H9 (cell line): ENCODE measurements at regions not wholly inside any gene's neighbourhood (a gene's known extent, or its start where the extent isn't known, plus 50 kb on each side); places are given as distances from the start of the nearest gene placed in this dataset.

Source experiments
- DNase-seq: peaks from one replicate; pipeline ENCODE4 v3.0.0-alpha.2; 2017
- H2AFZ ChIP-seq: one replicate; pipeline ENCODE4 v1.6.1; 2013; ENCODE audit warnings: mild to moderate bottlenecking, low read length, control low read depth, moderate library complexity
- H2AK5ac ChIP-seq: 2 replicates; pipeline ENCODE4 v1.6.1; 2013; ENCODE audit warnings: low read length, control low read depth, mixed read lengths; ENCODE audit not compliant: insufficient read length
- H2BK120ac ChIP-seq: one replicate; pipeline ENCODE4 v1.6.1; 2013; ENCODE audit warnings: low read depth, mild to moderate bottlenecking, low read length, control low read depth, inconsistent platforms; ENCODE audit not compliant: poor library complexity, severe bottlenecking
- H2BK12ac ChIP-seq: 2 replicates; pipeline ENCODE4 v1.6.1; 2013; ENCODE audit warnings: low read length, control low read depth, mixed read lengths, low read depth; ENCODE audit not compliant: insufficient read length
- H2BK15ac ChIP-seq: 2 replicates; pipeline ENCODE4 v1.6.1; 2013; ENCODE audit warnings: low read depth, low read length, control low read depth
- H2BK20ac ChIP-seq: one replicate; pipeline ENCODE4 v1.6.1; 2013; ENCODE audit warnings: low read depth, mild to moderate bottlenecking, low read length, control low read depth, inconsistent platforms; ENCODE audit not compliant: poor library complexity, severe bottlenecking
- H2BK5ac ChIP-seq: 2 replicates; pipeline ENCODE4 v1.6.1; 2013; ENCODE audit warnings: low read length, control low read depth, mixed read lengths; ENCODE audit not compliant: insufficient read length
- H3K14ac ChIP-seq: 2 replicates; pipeline ENCODE4 v1.6.1; 2013; ENCODE audit warnings: low read length, control low read depth; ENCODE audit not compliant: insufficient read depth
- H3K18ac ChIP-seq: 2 replicates; pipeline ENCODE4 v1.6.1; 2013; ENCODE audit warnings: low read depth, mild to moderate bottlenecking, mixed read lengths, low read length, control low read depth; ENCODE audit not compliant: insufficient read length
- H3K23ac ChIP-seq: 2 replicates; pipeline ENCODE4 v1.6.1; 2013; ENCODE audit warnings: low read length, control low read depth, mixed read lengths, low read depth; ENCODE audit not compliant: insufficient read length
- H3K23me2 ChIP-seq: 2 replicates; pipeline ENCODE4 v1.6.1; 2013; ENCODE audit warnings: low read depth, mild to moderate bottlenecking, mixed read lengths, low read length, control low read depth; ENCODE audit not compliant: insufficient read length, poor library complexity, severe bottlenecking
- H3K27ac ChIP-seq: 2 replicates; pipeline ENCODE4 v1.5.1; 2013; ENCODE audit warnings: low read length, control low read depth, mixed read lengths, low read depth; ENCODE audit not compliant: insufficient read length
- H3K27me3 ChIP-seq: 2 replicates; pipeline ENCODE4 v1.6.1; 2013; ENCODE audit warnings: low read length, control low read depth, inconsistent platforms; ENCODE audit not compliant: insufficient read depth
- H3K4ac ChIP-seq: 2 replicates; pipeline ENCODE4 v1.6.1; 2013; ENCODE audit warnings: low read depth, mild to moderate bottlenecking, control low read depth, inconsistent platforms, low read length, moderate library complexity
- H3K4me1 ChIP-seq: 2 replicates; pipeline ENCODE4 v1.6.1; 2013; ENCODE audit warnings: low read length, control low read depth, inconsistent platforms; ENCODE audit not compliant: insufficient read depth
- H3K4me2 ChIP-seq: 2 replicates; pipeline ENCODE4 v1.6.1; 2013; ENCODE audit warnings: low read length, control low read depth, mixed read lengths; ENCODE audit not compliant: insufficient read length, insufficient read depth
- H3K56ac ChIP-seq: 2 replicates; pipeline ENCODE4 v1.6.1; 2013; ENCODE audit warnings: low read depth, mild to moderate bottlenecking, mixed read lengths, low read length, control low read depth; ENCODE audit not compliant: insufficient read length
- H3K79me1 ChIP-seq: 2 replicates; pipeline ENCODE4 v1.6.1; 2013; ENCODE audit warnings: low read depth, mild to moderate bottlenecking, moderate library complexity, low read length, control low read depth, inconsistent platforms; ENCODE audit not compliant: insufficient read depth, poor library complexity, severe bottlenecking
- H3K79me2 ChIP-seq: 2 replicates; pipeline ENCODE4 v1.6.1; 2013; ENCODE audit warnings: low read length, control low read depth, inconsistent platforms; ENCODE audit not compliant: insufficient read depth
- H3K9ac ChIP-seq: 2 replicates; pipeline ENCODE4 v1.6.1; 2013; ENCODE audit warnings: low read length, control low read depth, mixed read lengths; ENCODE audit not compliant: insufficient read length; ENCODE audit errors: extremely low read depth
- H3K9me3 ChIP-seq: one replicate; pipeline ENCODE4 v1.6.1; 2013; ENCODE audit warnings: low read depth, low read length, inconsistent platforms; ENCODE audit not compliant: control insufficient read depth
- H3T11ph ChIP-seq: one replicate; pipeline ENCODE4 v1.6.1; 2013; ENCODE audit warnings: mild to moderate bottlenecking, low read length, control low read depth, inconsistent platforms
- H4K20me1 ChIP-seq: one replicate; pipeline ENCODE4 v1.6.1; 2013; ENCODE audit not compliant: control insufficient read depth, insufficient read length, insufficient read depth
- H4K5ac ChIP-seq: 2 replicates; pipeline ENCODE4 v1.6.1; 2013; ENCODE audit warnings: low read depth, mild to moderate bottlenecking, mixed read lengths, low read length, control low read depth; ENCODE audit not compliant: insufficient read length
- H4K8ac ChIP-seq: replicated peaks from 2 replicates; pipeline ENCODE4 v1.6.1; 2013; ENCODE audit warnings: low read length, control low read depth, mixed read lengths, low read depth; ENCODE audit not compliant: insufficient read length
- H4K91ac ChIP-seq: 2 replicates; pipeline ENCODE4 v1.6.1; 2013; ENCODE audit warnings: low read depth, mild to moderate bottlenecking, moderate library complexity, mixed read lengths, low read length, control low read depth; ENCODE audit not compliant: insufficient read length
- H3K27ac Mint-ChIP-seq, 3 experiments: 2 replicates in 2 of 3; 3 replicates in 1 of 3; pipeline ENCODE4 v1.8.0; 2020 to 2021; ENCODE audit warnings: mixed read lengths in 3 of 3, mild to moderate bottlenecking in 1 of 3, moderate library complexity in 1 of 3
- H3K27me3 Mint-ChIP-seq: 2 replicates; pipeline ENCODE4 v1.8.0; 2021; ENCODE audit warnings: low read depth, mild to moderate bottlenecking, moderate library complexity, mixed read lengths
- H3K36me3 Mint-ChIP-seq, 3 experiments: 2 replicates in 2 of 3; 3 replicates in 1 of 3; pipeline ENCODE4 v1.8.0; 2020 to 2021; ENCODE audit warnings: low read depth in 3 of 3, mixed read lengths in 3 of 3; ENCODE audit not compliant: insufficient read depth in 1 of 3
- H3K4me1 Mint-ChIP-seq, 2 experiments: 2 replicates each; pipeline ENCODE4 v1.8.0; 2020; ENCODE audit warnings: mixed read lengths in 2 of 2
- H3K4me3 Mint-ChIP-seq, 2 experiments: 2 replicates in 1 of 2; 3 replicates in 1 of 2; pipeline ENCODE4 v1.8.0; 2020 to 2021; ENCODE audit warnings: mild to moderate bottlenecking in 2 of 2, mixed read lengths in 2 of 2, moderate library complexity in 1 of 2
- H3K9me3 Mint-ChIP-seq, 2 experiments: 2 replicates in 1 of 2; 3 replicates in 1 of 2; pipeline ENCODE4 v1.8.0; 2020; ENCODE audit warnings: mild to moderate bottlenecking in 2 of 2, mixed read lengths in 2 of 2, moderate library complexity in 1 of 2
- CTCF ChIP-seq: fragments of 200-600 bp; sonication (generic); conservative IDR thresholded peaks from 3 replicates; pipeline ENCODE4 v1.8.0; 2021; ENCODE audit warnings: antibody characterized with exemption, mild to moderate bottlenecking
- WGBS: extraction: QIAGEN DNeasy Blood & Tissue Kit; methylation state at CpG from one replicate; pipeline ENCODE4 v1.1.7; 2013; ENCODE audit warnings: missing lambda C conversion rate, low lambda C conversion rate, mixed read lengths; ENCODE audit not compliant: insufficient read length; ENCODE audit errors: extremely low coverage; 5-methylcytosine and 5-hydroxymethylcytosine counted together

GRCh38 chr5:1951165-1951816 is 68.6 kb upstream of the IRX4 start:
- Histone ChIP-seq H3K4me2 (no peak overlapping the region), H4K8ac (no peak overlapping the region), H3K79me1 (no peaks in the 10 kb centered on the region), H2BK20ac (no peak overlapping the region), H3K27ac (no peak overlapping the region), H3T11ph (no peak overlapping the region), H4K20me1 (no peaks in the 10 kb centered on the region), H2BK15ac (no peak overlapping the region), H3K9me3 (no peaks in the 10 kb centered on the region), H2BK12ac (no peak overlapping the region), H3K23ac (no peak overlapping the region), H3K27me3 (no peaks in the 10 kb centered on the region), H3K4me1 (no peaks in the 10 kb centered on the region; the same call in 1 of the 2 replicates), H3K18ac (no peak overlapping the region), H2BK5ac (no peak overlapping the region), H2AFZ (no peak overlapping the region), H3K23me2 (no peaks in the 10 kb centered on the region), H3K56ac (no peak overlapping the region), H3K79me2 (no peaks in the 10 kb centered on the region), H4K91ac (no peak overlapping the region), H2AK5ac (no peak overlapping the region), H3K4ac (no peak overlapping the region), H3K9ac (no peak overlapping the region), H3K14ac (no peak overlapping the region), H2BK120ac (no peak overlapping the region), H4K5ac (no peak overlapping the region)
- H3K27me3 Mint-ChIP-seq: peaks cover 24% of the 10 kb centered on the region
- H3K4me3 Mint-ChIP-seq: no peak overlapping the region; a peak in 1 of 5 replicates
- DNase-seq: no peak
- WGBS: no CpG with 5 or more reads among the region's 54 CpGs
- H3K9me3 Mint-ChIP-seq: peaks cover 0 to 4% of the 10 kb centered on the region in 2 experiments; a peak in 1 of 5 replicates
- H3K27ac Mint-ChIP-seq: no peak overlapping the region; a peak in 1 of 7 replicates
- H3K36me3 Mint-ChIP-seq: peaks cover 0 to 2% (median 0%) of the 10 kb centered on the region in 3 experiments; a peak in 3 of 7 replicates
- peaks cover 26 to 32% of the 10 kb centered on the region in 2 experiments for H3K4me1 Mint-ChIP-seq
- TF ChIP-seq CTCF: no peak
